HuH-7 (cell line): ENCODE measurements at regions not wholly inside any gene's neighbourhood (a gene's known extent, or its start where the extent isn't known, plus 50 kb on each side); places are given as distances from the start of the nearest gene placed in this dataset.
"Not testable (repeated sequence)": the region's sequence is repeated elsewhere in the genome, so short reads cannot be mapped to it uniquely, and the experiment has no call there.

ENCODE experiments used
- DNase-seq: peaks from one replicate; pipeline ENCODE4 v3.0.0; 2011; ENCODE audit warnings: low spot score

DNA sequence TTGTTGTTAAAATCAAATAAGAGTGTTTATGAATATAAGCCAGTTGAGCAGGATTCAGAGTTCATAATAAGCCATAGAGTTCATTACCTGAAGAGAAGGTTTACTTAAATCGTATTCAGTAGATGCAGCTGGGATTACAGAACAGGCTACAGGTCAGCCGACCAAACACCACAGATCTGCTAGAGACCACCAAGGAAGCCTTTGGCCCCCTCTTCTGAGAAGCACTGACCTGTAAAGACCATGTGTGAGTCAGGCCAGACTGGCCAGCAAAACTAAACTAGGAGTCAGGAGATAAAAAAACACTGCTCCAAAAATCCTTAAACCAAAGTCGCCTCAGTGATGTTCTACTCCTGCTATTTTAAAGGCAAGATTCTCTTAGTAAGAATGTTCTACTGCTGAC is 1125.5 kb downstream of the FAT4 start:
- no peak for DNase-seq

DNA sequence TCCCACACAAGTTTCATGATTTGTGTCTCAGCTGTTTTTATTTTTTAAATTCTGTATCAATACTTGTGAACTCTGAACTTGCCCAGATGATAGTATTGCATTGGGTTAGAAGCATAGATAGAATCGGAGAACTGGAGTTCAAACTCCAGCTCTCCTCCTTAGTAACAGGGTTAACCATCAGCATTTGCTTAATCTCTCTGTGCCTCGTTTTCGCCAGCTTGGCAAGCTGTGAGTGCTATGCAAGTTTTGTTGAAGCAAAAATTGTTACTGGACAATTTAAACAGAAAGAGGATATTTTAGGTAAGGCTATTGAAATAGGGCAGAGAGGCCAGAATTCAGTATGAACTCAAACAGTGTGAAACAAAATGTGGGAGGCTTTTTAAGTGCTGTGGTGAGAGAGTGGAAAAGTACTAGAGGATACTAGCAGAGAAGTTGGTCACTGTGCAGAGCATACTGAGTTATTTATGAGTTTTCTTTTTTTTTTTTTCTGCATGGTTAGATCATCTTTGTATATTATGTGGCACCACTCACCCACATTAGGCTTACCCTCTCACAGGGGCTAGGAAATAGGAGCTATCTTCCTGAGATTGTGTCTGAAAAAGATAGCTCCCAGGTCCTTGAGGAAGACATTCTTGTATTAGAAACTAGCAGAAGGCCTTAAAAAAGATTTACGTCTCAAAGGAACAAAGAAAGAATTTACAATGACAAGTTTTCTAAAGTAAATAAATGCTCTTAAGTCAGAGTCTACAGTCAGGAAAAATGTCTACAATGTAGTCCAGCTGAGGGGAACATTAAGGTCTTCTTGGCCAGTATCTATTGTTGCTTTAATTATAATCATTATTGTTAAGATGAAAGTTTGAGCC is 1126.6 kb downstream of the FAT4 start:
- DNase-seq, result no peak

DNA sequence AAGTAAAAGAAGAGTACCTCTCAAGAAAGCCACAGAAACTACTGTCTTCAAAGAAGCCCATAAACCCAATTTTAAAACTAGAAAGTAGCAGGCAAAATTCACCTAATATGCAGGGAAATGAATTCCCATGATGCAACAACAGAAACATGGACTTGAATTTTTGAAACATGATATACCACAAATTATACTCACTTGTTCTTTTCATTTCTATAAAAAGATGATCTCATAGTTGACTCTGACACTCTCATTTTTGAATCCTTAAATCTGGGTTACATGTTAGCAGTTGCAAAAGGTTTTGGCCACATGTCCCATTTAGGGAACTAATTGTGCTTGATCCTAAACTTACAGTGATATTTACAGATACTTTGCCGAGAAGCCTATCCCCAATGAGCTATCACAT is 1130.8 kb downstream of the FAT4 start:
- DNase-seq, result no peak

DNA sequence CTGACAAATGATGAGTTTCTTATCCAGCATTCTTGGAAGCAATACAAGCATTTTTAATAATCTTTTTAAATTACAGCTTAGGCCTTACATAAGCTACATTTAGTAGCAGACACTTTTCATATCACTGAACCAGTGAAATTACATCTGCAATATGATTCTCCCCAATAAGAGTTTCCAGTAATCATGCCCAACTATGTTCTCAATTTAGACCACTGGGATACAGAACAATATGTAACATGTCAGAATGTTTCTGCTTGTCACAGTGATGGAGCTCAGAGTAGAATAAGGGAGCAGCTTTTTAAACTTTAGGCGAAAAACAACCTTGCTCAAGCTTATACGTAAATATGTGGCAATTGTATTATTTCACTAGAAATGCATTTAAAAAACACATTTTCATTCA is 1132.2 kb downstream of the FAT4 start:
- no peak for DNase-seq

DNA sequence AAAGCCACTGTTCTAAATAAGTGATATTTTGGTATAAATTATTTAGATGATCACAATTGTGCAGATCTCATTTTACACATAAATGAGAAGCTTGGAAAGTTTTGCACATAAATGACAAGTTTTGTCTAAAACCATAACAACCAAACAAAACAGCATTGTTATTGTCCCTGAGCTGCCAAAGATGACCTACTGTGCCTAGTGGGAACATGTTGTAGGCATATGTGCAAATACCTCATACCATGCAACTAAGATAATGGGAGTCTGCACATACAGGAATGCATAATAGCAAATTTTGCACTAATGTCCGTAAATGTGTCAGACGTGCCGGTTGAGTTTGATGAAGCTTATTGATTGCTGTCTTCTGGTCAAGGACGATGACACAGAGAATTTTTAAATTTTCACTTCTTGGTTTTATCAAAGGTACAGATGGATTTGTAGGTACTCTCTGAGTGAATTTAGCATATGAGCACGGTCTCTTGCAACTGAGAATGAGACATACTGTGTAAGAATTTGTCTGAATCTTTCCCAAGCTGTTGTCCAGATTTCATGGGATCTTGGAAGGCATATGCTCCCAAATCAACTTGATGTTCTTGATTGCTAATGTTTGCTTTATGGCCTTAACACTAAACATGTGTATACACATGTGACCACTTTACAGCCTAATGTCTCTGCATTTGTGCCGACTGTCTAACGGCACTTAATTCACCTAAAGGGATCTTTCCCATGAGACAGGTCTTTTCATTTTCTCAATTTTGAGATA is 1133.5 kb downstream of the FAT4 start:
- DNase-seq, result no peak

DNA sequence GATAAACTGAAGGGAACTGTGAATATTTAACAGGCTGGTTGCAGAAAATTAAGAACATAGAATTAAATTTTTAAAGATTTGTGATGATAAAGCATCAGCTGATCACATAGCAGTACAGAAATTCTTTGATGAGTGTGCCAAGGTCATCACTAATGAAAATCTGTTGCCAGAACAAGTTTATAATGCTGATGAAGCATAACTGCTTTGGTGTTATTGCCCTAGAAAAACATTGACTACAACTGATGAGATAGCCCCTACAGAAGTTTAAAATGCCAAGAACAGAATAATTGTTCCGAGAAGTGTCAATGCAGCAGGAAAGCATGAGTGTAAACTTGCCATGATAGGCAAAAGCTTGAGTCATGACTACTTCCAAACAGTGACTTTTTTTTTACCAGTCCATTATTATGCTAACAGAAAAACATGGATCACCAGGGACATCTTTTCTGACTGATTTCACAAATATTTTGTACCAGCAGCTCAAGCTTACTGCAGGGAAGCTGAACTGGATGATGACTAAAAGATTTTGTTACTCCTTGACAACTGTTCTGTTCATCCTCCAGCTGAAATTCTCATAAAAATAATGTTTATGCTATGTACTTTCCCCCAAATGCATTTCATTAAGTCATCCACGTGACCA is 1136.6 kb downstream of the FAT4 start:
- DNase-seq, result no peak

DNA sequence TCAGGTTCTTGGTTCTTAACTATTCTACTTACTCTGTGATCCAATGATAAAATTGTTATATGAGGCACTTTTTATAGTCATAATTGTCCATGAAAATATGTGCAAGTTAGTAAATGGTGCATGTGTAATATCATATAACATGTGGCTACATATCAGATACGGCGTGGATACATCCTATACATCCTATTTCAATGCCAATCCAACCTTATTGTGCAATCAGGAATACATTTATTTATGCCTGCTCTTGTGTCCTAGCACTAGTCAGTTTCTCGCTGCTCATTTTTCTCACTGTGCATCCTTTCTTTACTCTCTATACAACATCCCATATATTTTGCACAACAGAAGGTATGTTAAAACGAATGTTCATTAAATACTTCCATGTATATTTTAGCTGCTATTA is 1141.1 kb downstream of the FAT4 start:
- no peak for DNase-seq

DNA sequence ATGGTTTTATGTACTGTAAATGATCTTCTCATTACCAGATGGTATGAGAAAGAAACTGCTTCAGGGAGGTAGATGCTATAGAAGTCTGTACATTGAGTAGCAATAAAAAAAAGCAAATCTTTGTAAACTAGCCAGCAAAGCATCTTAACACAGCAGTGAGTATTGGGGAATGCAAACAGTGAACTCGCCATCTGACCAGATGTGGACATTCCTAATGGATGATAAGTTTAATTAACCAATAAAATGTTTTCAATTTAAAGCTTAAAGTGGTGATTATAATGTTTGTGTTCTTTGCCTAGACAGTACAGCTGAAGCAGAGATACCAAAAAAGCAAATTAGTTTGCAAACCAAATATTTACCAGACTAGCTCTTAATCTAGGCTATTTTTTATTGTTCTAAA is 1144.2 kb downstream of the FAT4 start:
- DNase-seq, result no peak

DNA sequence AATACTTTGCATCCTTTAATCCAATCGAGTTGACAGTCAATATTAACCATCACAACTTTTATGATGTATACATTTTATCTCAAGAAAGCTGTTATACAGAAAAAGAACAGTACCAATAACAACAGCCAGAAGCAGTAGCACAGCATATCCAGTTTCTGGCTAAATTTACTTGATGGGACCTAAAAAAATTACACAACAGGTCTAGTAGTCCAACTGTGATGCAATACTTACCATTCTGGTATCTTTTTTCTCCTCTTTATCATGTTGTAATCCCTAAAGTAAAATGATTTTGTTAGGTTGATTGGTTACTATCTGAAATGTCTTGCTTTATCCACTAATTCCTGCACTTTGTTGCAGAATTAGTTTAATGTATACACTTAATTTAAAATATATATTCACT is 1150.6 kb downstream of the FAT4 start:
- DNase-seq, result no peak

DNA sequence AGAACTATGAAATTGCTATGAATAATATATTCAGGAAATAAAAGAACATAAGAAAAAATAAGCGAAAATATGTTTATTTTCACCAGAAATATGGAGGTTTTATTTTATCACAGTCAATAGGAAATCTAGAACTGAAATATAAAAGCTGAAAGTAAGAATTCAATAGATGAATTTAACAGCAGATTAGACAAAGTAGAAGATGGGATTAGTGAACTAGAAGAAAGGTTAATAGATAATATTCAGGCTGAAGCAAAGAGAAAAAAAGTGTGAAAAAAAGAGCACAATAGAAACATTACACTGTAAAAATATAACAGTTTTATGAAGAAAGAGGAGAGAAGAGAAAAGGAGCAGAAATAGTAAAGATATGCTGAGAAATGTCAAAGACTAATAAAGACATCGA is 1152.1 kb downstream of the FAT4 start:
- DNase-seq, result no peak

DNA sequence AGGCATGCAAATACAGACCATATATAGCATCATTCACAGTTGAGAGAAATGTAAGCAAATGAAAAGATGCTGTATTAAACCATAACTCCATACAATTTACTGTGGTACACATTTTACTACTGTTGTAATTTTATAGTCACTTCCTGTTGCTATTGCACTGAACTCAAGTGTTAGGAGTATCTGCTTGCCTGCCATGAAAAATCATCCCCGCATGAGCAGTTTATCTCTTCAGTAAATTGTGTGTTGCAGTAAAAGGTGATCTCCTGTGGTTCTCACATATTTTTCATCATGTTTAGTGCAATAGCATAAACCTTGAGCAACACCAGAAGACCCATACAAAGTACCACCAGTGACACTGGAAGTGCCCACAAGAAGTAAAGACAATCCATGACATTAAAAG is 1153.4 kb downstream of the FAT4 start:
- no peak for DNase-seq

DNA sequence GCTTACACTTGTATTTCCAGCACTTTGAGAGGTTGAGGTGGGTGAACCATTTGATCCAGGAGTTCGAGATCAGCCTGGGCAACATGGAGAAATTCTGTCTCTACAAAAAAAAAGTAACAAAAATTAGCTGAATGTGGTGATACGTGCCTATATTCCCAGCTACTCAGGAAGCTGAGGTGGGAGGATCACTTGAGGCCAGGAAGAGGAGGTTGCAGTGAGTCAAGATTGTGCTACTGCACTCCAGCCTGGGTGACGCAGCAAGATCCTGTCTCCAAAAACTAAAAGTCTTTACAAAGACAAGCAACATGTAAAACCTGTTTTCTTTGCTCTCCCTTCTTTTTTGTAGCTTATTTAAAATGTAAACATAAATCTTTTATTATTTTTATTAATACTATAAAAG is 1156.1 kb downstream of the FAT4 start:
- DNase-seq, result no peak

DNA sequence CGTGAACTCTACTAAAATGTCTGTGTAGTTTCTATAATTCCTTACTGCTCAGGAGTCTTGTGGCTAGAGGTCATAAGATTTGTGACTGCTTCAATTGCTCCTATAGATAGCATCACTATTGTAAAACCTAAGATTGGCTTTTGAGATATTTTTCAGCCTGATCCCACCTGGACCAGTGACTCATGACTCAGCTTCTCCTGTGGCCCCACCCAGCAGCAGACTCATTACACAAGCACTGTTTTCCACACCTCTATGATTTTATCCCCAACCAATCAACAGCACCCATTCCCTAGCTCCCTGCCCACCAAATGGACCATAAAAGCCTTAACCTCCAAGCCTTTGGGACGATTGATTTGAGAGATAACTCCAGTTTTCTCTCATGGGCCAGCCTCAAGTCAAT is 1157.0 kb upstream of the INTU start:
- no peak for DNase-seq

DNA sequence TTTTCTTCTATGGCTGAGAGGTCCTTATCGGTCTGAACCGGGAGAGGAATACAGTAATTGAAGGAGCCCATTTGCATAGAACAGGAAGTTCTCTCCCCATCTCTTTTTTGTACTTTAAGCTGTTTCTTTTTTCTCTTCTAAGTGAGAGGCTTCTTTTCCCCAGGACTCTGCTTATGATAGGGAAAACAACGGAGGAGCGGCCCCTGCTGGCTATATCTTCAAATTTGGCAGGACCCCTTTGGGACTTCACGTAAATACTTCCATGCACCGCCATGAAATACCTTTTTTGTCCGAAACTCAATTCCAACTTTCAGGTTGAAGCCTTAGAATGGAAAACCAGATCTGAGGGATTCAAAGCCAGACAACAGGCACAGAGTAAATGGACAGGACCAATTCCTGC is 1153.0 kb upstream of the INTU start:
- no peak for DNase-seq

DNA sequence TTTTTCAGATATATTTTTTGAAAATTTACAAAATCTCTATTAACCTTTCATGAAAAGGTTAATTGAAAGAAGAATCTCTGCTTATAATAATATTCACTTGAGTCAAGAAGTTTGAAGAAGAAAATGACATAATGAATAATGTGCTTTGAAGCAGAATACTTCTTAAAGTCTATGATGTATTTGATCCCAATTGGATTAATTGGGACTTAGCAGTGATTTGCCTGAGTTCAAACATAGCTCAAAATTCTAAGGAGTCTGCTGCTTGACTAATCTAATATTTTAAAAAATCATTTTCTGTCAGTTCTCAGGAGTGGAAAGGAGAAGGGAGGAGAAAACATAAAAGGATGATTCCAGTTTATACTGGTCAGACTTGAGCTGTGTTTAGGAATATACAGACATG is 1150.4 kb upstream of the INTU start:
- DNase-seq, result no peak

DNA sequence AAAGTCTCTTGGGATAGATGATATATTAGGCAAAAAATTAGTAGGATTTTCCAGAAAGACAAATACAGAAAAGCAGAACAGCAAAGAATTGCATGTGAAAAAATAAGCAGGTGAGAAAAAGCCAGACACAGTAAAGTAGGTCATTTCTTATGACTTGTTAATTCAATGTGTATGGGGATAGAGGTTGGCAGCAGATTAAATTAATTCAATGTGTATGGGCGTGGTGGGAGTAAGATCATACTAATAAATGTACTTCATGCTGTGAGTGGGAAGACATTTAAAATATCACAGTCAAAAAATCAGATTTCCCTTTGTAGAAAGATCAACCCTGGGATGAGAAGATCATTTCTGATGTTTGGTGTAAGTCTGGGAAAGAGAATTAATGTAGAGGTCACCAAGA is 1146.4 kb upstream of the INTU start:
- DNase-seq, result no peak

DNA sequence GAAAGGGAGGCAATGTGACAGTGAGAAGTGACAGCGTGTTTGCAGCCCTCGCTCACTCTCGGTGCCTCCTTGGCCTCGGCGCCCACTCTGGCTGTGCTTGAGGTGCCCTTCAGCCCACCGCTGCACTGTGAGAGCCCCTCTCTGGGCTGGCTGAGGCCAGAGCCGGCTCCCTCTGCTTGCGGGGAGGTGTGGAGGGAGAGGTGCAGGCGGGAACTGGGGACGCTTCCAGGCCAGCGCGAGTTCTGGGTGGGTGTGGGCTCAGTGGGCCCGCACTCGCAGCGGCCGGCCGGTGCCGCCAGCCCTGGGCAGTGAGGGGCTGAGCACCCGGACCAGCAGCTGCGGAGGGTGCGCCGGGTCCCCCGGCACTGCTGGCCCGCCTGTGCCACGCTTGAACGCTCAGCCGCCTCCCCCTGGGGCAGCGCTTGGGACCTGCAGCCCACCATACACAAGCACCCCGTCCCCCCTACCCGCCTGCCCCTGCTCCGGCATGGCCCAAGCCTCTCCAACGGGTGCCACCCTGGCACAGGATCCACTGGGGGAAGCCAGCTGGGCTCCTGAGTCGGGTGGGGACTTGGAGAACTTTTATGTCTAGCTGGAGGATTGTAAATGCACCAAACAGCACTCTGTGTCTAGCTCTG is 1142.8 kb upstream of the INTU start:
- no peak for DNase-seq

DNA sequence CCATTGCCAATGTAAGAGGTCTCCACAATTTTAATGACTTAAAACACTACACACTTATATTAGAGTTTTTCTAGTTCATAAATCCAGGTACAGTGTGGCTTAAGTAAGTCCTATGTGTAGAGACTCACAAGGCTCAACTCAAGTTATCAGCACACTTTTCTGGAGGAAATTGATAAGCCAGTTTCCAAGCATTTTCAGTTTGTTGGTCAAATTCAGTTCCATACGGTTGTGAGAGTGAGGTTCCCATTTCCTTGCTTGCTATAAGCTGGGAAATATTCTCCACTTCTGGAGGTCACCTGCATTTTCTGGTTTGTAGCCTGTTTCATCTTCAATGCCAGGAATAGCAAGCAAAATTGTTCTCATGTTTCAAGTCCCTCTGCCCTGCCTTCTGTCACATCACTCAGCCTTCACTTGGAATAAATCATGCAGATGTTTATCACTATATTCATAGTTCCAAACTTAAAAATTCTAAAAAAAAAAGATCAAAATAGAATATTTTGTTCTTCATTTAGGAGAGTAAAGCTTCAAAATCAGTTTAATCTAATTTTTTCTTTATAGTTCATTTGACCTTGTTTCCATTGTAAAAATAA is 1137.5 kb upstream of the INTU start:
- no peak for DNase-seq

DNA sequence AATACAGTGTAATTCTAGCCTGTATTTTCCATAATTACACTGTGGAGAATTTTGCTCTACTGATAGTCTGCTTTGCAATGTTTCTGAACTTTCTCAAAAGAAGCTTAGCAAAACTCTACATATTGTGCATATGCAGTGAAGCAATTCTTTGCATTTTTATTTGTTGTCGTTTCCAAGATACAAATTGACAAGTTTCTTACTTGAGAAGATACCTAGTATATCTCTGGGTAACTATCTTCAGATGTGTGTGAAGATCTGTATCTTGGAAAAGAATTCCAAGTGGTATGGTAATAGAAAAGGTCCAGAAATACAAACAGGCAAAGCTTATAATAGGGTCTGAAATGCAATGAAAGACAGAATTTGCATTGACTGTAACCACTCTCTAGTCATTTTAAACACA is 1119.8 kb upstream of the INTU start:
- no peak for DNase-seq

DNA sequence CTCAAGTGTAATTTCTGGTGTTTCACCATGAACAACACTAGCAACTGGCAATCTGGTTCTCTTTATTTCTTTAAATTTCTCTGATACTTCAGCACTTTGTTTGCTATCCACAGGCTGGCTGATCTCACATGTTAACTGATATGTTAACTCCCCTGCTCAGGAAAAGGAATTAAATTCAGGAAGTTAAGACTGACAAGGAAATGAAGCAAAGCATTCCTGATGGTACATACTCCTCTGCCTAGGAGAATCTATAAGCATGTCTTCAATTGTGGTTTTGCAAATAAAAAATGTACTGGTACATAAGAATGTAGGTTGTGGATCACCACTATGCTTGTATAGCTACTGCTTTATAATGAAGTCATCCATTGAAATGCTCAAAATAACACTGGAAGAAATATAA is 1119.2 kb upstream of the INTU start:
- DNase-seq, result no peak

DNA sequence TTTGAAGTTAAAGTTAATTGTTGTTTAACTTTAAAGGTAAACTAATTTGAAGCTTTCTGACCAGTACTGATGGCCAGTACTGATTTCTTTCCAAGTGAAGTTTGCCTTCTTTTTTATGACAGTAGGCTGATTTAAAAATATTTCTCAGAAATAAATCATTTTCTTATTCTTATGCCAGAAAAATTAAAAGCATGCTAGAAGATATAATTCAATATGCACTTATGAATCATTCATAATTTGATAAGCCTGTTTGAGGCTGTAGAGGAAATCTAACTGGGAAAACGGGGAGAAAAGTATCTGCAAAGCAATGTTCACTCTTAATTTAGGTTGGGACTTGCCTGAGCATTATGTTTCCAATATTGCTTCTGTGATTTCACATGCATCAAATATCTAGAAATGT is 1112.0 kb upstream of the INTU start:
- DNase-seq, result no peak

DNA sequence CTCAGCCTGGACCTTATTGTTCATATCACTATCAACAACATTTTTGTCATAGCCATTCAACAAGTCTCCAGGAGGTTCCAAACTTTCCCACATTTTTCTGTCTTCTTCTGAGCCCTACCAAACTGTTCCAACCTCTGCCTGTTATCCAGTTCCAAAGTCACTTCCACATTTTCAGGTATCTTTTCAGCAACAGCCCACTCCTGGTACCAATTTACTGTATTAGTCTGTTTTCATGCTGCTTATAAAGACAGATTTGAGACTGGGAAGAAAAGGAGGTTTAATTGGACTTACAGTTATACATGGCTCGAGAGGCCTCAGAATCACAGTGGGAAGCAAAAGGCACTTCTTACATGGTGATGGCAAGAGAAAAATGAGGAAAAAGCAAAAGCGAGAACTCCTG is 1107.4 kb upstream of the INTU start:
- not testable (repeated sequence) for DNase-seq
